ENCODE measurements at regions not wholly inside any gene's neighbourhood (a gene's known extent, or its start where the extent isn't known, plus 50 kb on each side); places are given as distances from the start of the nearest gene placed in this dataset.

DNA sequence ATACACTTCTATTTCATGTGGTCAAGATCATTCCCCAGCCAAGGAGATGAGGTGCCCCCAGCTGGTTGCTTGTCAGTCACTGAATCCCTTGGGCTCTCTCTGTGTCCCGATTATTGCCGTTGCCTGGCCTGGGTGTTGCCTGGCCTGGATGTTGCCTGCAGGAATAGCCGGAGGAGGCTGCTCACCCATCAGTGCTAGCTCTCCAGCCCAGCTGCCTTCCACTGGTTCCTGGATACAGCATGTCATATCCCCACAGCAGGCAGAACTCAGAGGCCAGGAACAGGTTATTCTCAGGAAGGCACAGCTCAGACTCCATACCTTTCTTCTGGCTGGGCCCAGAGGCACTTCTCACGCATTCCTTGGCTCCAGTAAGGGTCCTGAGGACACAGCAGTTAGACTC lies 542.1 kb upstream of the MGMT start:
- H3K27ac ChIP-seq (ENCODE audit: low read depth in 2 of 2, low read length in 1 of 2), result no peak overlapping the region
- no peaks in the 10 kb centered on the region; a peak in 1 of 4 replicates for H3K4me1 ChIP-seq (ENCODE audit: control insufficient read depth in 1 of 2, insufficient read depth in 2 of 2, low read depth in 1 of 2, low read length in 1 of 2)
- 20% methylated on average over 2 of the region's 4 CpGs for WGBS (ENCODE audit: low lambda C conversion rate)
- ChIA-PET CTCF (no interaction called here), POLR2A (no interaction called here)
- H3K79me2 ChIP-seq (ENCODE audit: insufficient read depth), result no peaks in the 10 kb centered on the region
- no peaks in the 10 kb centered on the region for H3F3A ChIP-seq (replicated peaks; ENCODE audit: insufficient read depth)
- H3K27me3 ChIP-seq (ENCODE audit: insufficient read depth), result no peaks in the 10 kb centered on the region
- no peaks in the 10 kb centered on the region for H3K9me3 ChIP-seq
- no peak overlapping the region for H3K4me3 ChIP-seq (ENCODE audit: low read depth in 2 of 2, low read length in 1 of 2)
- TF ChIP-seq ELF1 (IDR thresholded peaks at IDR 0.05), result no peak
- TF ChIP-seq POLR2AphosphoS5 (IDR thresholded peaks at IDR 0.05; ENCODE audit: low read depth, low read length), result no peak
- TF ChIP-seq, protein P1, sequence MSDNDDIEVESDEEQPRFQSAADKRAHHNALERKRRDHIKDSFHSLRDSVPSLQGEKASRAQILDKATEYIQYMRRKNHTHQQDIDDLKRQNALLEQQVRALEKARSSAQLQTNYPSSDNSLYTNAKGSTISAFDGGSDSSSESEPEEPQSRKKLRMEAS (IDR thresholded peaks at IDR 0.05; ENCODE audit: low read depth), result no peak
- TF ChIP-seq, protein P2, sequence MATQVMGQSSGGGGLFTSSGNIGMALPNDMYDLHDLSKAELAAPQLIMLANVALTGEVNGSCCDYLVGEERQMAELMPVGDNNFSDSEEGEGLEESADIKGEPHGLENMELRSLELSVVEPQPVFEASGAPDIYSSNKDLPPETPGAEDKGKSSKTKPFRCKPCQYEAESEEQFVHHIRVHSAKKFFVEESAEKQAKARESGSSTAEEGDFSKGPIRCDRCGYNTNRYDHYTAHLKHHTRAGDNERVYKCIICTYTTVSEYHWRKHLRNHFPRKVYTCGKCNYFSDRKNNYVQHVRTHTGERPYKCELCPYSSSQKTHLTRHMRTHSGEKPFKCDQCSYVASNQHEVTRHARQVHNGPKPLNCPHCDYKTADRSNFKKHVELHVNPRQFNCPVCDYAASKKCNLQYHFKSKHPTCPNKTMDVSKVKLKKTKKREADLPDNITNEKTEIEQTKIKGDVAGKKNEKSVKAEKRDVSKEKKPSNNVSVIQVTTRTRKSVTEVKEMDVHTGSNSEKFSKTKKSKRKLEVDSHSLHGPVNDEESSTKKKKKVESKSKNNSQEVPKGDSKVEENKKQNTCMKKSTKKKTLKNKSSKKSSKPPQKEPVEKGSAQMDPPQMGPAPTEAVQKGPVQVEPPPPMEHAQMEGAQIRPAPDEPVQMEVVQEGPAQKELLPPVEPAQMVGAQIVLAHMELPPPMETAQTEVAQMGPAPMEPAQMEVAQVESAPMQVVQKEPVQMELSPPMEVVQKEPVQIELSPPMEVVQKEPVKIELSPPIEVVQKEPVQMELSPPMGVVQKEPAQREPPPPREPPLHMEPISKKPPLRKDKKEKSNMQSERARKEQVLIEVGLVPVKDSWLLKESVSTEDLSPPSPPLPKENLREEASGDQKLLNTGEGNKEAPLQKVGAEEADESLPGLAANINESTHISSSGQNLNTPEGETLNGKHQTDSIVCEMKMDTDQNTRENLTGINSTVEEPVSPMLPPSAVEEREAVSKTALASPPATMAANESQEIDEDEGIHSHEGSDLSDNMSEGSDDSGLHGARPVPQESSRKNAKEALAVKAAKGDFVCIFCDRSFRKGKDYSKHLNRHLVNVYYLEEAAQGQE (IDR thresholded peaks at IDR 0.05; ENCODE audit: low read depth, low read length), result no peak
- no peak for TF ChIP-seq TAF1 (IDR thresholded peaks at IDR 0.05; ENCODE audit: borderline replicate concordance, low read depth, low read length)
- no peak for TF ChIP-seq FOXM1 (IDR thresholded peaks at IDR 0.05; ENCODE audit: low read depth)
- TF ChIP-seq RFX5 (IDR thresholded peaks at IDR 0.05; ENCODE audit: low read length), result no peak
- no peak for TF ChIP-seq RAD21 (IDR thresholded peaks at IDR 0.05; ENCODE audit: low read length)
- TF ChIP-seq GABPA (IDR thresholded peaks at IDR 0.05; ENCODE audit: low read depth), result no peak
- TF ChIP-seq EP300 (IDR thresholded peaks at IDR 0.05; ENCODE audit: borderline replicate concordance in 1 of 2, low read depth in 1 of 2, low read length in 1 of 2), result no peak
- no peak for TF ChIP-seq FOXJ3 (CRISPR knock-in tag; IDR thresholded peaks at IDR 0.05)
- TF ChIP-seq JUND (IDR thresholded peaks at IDR 0.05), result no peak
- TF ChIP-seq SIN3A (IDR thresholded peaks at IDR 0.05; ENCODE audit: borderline replicate concordance, low read depth, low read length), result no peak
- no peaks in the 10 kb centered on the region for H4K20me1 ChIP-seq (ENCODE audit: insufficient read depth)
- H2AFZ ChIP-seq (ENCODE audit: low read depth), result no peak overlapping the region
- no peaks in the 10 kb centered on the region for H3K36me3 ChIP-seq (replicated peaks in 1 of 2; ENCODE audit: control insufficient read depth in 1 of 2, insufficient read depth in 2 of 2, low read length in 1 of 2)
- H3K9me2 ChIP-seq, result no peaks in the 10 kb centered on the region
- DNase-seq, result no peak
- no peak overlapping the region for H3K9ac ChIP-seq
- no peak overlapping the region for H3K4me2 ChIP-seq

DNA sequence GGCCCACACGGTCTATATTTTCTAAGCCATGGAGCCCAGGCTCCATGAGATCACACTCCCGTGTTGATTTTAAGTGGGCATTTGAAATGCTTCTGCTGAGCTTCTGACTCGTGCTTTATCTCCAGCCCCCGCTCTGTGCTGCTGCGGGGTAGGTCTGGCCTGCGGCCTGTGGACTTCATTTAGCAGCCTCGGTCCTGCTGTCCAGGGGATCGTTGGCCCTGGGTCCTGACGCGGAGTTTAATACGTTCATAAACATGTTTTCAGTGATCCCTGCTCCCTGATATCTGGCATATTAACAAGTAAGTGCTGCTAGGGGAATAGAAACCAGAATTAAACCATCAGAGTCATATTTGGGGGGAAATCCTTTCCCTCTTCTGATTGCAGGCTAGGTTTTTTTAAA lies 540.3 kb upstream of the MGMT start:
- Histone ChIP-seq H3K9me2 (no peaks in the 10 kb centered on the region), H3F3A (replicated peaks; ENCODE audit: insufficient read depth) (no peaks in the 10 kb centered on the region), H3K79me2 (ENCODE audit: insufficient read depth) (no peaks in the 10 kb centered on the region), H3K36me3 (replicated peaks in 1 of 2; ENCODE audit: control insufficient read depth in 1 of 2, insufficient read depth in 2 of 2, low read length in 1 of 2) (no peaks in the 10 kb centered on the region), H2AFZ (ENCODE audit: low read depth) (no peak overlapping the region), H3K4me3 (ENCODE audit: low read depth in 2 of 2, low read length in 1 of 2) (no peak overlapping the region), H3K9me3 (no peaks in the 10 kb centered on the region), H3K4me2 (no peak overlapping the region), H3K27me3 (ENCODE audit: insufficient read depth) (no peaks in the 10 kb centered on the region), H3K4me1 (ENCODE audit: control insufficient read depth in 1 of 2, insufficient read depth in 2 of 2, low read depth in 1 of 2, low read length in 1 of 2) (no peaks in the 10 kb centered on the region; a peak in 1 of 4 replicates), H4K20me1 (ENCODE audit: insufficient read depth) (no peaks in the 10 kb centered on the region), H3K9ac (no peak overlapping the region), H3K27ac (ENCODE audit: low read depth in 2 of 2, low read length in 1 of 2) (no peak overlapping the region)
- 25% methylated on average over 11 of the region's 11 CpGs for WGBS (ENCODE audit: low lambda C conversion rate)
- ChIA-PET POLR2A (no interaction called here), CTCF (interaction anchor here (0.7 kb wide), 1 partner anchor 293 kb away, joined by 3 read pairs; no protein-coding TSS in a partner anchor)
- TF ChIP-seq, protein P3, sequence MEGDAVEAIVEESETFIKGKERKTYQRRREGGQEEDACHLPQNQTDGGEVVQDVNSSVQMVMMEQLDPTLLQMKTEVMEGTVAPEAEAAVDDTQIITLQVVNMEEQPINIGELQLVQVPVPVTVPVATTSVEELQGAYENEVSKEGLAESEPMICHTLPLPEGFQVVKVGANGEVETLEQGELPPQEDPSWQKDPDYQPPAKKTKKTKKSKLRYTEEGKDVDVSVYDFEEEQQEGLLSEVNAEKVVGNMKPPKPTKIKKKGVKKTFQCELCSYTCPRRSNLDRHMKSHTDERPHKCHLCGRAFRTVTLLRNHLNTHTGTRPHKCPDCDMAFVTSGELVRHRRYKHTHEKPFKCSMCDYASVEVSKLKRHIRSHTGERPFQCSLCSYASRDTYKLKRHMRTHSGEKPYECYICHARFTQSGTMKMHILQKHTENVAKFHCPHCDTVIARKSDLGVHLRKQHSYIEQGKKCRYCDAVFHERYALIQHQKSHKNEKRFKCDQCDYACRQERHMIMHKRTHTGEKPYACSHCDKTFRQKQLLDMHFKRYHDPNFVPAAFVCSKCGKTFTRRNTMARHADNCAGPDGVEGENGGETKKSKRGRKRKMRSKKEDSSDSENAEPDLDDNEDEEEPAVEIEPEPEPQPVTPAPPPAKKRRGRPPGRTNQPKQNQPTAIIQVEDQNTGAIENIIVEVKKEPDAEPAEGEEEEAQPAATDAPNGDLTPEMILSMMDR (IDR thresholded peaks at IDR 0.05), result no peak
- TF ChIP-seq, protein P4, sequence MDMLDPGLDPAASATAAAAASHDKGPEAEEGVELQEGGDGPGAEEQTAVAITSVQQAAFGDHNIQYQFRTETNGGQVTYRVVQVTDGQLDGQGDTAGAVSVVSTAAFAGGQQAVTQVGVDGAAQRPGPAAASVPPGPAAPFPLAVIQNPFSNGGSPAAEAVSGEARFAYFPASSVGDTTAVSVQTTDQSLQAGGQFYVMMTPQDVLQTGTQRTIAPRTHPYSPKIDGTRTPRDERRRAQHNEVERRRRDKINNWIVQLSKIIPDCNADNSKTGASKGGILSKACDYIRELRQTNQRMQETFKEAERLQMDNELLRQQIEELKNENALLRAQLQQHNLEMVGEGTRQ (IDR thresholded peaks at IDR 0.05; ENCODE audit: borderline replicate concordance, low read depth, low read length), result no peak
- no peak for TF ChIP-seq MXI1 (IDR thresholded peaks at IDR 0.05; ENCODE audit: low read depth, low read length)
- DNase-seq, result peak; percentile 31
